Activated CD4-positive, alpha-beta T cell treated with anti-CD3 and anti-CD28 coated beads, Interleukin-2, amount 50 U/mL, for 24 hours (primary cell): ENCODE measurements at regions not wholly inside any gene's neighbourhood (a gene's known extent, or its start where the extent isn't known, plus 50 kb on each side); places are given as distances from the start of the nearest gene placed in this dataset.

Experiments used
- DNase-seq, 2 donors: peaks; one replicate each; pipeline ENCODE4 v3.0.0-alpha.2; 2020; ENCODE audit warnings: low read depth in 1 of 2, low spot score in 1 of 2

GRCh38 chr4:111466811-111467604 lies 678.2 kb upstream of the FAM241A start:
- DNase-seq: no peak

GRCh38 chr4:111475001-111475400 lies 670.3 kb upstream of the FAM241A start:
- no peak for DNase-seq

GRCh38 chr4:111475666-111476065 lies 669.6 kb upstream of the FAM241A start:
- no peak for DNase-seq

GRCh38 chr4:111480510-111480909 lies 664.7 kb upstream of the FAM241A start:
- DNase-seq: no peak

GRCh38 chr4:111483375-111484169 lies 661.7 kb upstream of the FAM241A start:
- no peak for DNase-seq

GRCh38 chr4:111492496-111492895 lies 652.8 kb upstream of the FAM241A start:
- no peak for DNase-seq

- no peak for DNase-seq
Measured at GRCh38 chr4:111494471-111494870, 650.8 kb upstream of the FAM241A start.

GRCh38 chr4:111494971-111495370 lies 650.3 kb upstream of the FAM241A start:
- DNase-seq: no peak

GRCh38 chr4:111499291-111499690 lies 646.0 kb upstream of the FAM241A start:
- DNase-seq: no peak

GRCh38 chr4:111499706-111500105 lies 645.5 kb upstream of the FAM241A start:
- no peak for DNase-seq

- no peak for DNase-seq
Measured at GRCh38 chr4:111500858-111501257, 644.4 kb upstream of the FAM241A start.

GRCh38 chr4:111501946-111502345 lies 643.3 kb upstream of the FAM241A start:
- DNase-seq: no peak

GRCh38 chr4:111502626-111503025 lies 642.6 kb upstream of the FAM241A start:
- no peak for DNase-seq

- DNase-seq: no peak
Measured at GRCh38 chr4:111506706-111507105, 638.5 kb upstream of the FAM241A start.

- DNase-seq: no peak
Measured at GRCh38 chr4:111510535-111510934, 634.7 kb upstream of the FAM241A start.

GRCh38 chr4:111512081-111512783 lies 633.0 kb upstream of the FAM241A start:
- no peak for DNase-seq

GRCh38 chr4:111519683-111520082 lies 625.6 kb upstream of the FAM241A start:
- no peak for DNase-seq

GRCh38 chr4:111530446-111530845 lies 614.8 kb upstream of the FAM241A start:
- DNase-seq: no peak

GRCh38 chr4:111535792-111536191 lies 609.5 kb upstream of the FAM241A start:
- no peak for DNase-seq

GRCh38 chr4:111537165-111537564 lies 608.1 kb upstream of the FAM241A start:
- no peak for DNase-seq

- no peak for DNase-seq
Measured at GRCh38 chr4:111537871-111538270, 607.4 kb upstream of the FAM241A start.

GRCh38 chr4:111540671-111541070 lies 604.6 kb upstream of the FAM241A start:
- no peak for DNase-seq
